A172 (cell line): ENCODE measurements at regions not wholly inside any gene's neighbourhood (a gene's known extent, or its start where the extent isn't known, plus 50 kb on each side); places are given as distances from the start of the nearest gene placed in this dataset.
A peak's percentile ranks its signal among the peaks of the same experiment; 100 is the strongest.
"Not testable (repeated sequence)": the region's sequence is repeated elsewhere in the genome, so short reads cannot be mapped to it uniquely, and the experiment has no call there.

ENCODE experiments used
- DNase-seq: peaks from one replicate; pipeline ENCODE4 v3.0.0-alpha.2; 2015; ENCODE audit warnings: low spot score

GRCh38 chr3:109803274-109803673, 465.9 kb upstream of the DPPA4 start:
- peak; percentile 40 for DNase-seq

DNA sequence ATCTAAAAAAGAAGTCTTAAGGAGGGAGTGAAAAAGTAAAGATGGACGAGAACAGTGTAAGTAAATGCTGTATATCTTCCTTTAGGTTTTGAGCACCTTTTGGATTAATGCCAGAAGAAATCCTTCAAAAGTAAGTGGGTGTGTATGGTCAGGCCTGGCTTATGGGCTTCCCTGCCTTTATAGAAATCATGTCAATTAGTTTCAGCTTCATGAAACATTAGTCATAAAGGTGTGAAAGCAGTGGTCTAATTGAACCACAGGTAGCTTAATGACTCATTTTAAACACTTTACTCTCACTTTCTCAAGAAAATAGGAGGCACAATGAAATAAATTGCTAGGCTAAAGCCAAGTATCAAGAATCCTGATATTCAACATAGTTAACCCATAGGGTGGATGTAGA, 467.4 kb upstream of the DPPA4 start:
- no peak for DNase-seq

DNA sequence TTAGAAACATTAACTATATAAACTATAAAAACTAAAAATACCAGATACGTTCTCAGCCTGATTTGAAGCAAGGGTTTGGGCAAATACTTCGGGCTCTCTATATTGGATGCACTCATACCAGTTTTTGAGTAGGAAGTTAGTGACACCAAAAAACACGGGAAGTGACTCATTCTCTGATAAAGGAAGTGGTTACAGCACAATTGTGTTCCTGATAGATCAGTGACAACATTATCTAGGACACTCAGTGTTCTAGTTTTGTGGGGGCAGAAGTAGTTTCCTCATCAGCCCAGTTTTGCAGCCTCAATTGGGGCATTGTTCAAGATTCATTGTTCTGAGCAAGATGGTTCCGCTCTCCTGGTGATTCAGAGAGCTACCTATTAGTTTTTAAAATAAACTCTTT, 469.6 kb upstream of the DPPA4 start:
- DNase-seq: peak; percentile 90

GRCh38 chr3:109809513-109809912, 472.2 kb upstream of the DPPA4 start:
- DNase-seq: no peak

GRCh38 chr3:109818081-109818480, 480.7 kb upstream of the DPPA4 start:
- DNase-seq: no peak

DNA sequence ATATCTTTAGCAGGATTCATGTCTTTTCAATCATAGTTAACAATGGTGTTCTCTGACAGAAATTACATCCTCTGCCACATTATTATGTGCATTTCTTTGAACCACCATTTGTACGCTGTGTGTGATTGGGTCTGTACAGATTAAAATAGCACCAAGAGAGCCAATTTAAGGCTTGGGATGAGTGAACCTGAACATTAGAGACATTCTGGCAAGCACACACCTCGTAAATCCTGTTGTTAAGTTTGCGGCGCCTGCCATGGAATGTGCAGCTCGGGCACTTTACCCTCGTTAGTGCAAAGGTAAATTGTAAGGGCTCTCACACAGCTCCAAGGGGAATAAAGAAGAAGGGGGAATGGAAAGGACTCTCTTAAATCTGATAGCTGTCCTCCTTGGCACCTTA, 482.4 kb upstream of the DPPA4 start:
- DNase-seq: no peak

- no peak for DNase-seq
Measured at GRCh38 chr3:109825971-109826810, 488.8 kb upstream of the DPPA4 start.

DNA sequence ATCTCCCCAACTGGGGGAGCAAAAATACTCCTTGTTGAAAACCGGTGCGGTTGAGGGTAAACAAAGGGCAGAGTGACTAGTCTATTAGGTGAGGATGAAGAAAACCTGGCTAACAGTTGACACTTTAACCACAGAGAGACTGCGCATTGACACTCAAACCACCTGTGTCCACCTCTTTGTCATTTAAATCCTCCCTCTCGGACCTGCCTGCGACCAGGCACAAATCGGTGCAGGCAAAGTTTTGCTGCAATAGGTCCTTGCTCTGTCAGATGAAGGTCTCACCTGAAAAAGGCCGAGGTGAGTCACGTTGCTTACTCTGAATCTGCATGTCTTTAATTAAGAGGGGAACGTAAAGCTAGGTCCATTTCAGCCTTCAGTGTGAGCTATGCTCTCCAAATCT, 494.1 kb upstream of the DPPA4 start:
- no peak for DNase-seq

DNA sequence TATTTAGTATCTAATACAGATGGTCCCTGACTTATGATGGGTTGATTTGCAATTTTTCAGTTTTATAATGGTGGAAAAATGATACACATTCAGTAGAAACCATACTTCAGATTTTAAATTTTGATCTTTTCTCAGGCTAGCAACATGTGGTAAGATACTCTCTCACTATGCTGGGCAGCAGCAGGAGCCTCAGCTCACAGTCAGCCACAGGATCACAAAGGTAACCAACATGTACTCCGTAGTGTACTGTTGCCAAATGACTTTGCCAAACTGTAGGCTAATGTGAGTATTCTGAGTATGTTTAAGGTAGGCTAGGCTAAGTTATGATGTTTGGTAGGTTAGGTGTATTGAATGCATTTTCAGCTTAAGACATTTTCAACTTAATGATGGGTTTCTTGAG, 498.6 kb upstream of the DPPA4 start:
- no peak for DNase-seq

DNA sequence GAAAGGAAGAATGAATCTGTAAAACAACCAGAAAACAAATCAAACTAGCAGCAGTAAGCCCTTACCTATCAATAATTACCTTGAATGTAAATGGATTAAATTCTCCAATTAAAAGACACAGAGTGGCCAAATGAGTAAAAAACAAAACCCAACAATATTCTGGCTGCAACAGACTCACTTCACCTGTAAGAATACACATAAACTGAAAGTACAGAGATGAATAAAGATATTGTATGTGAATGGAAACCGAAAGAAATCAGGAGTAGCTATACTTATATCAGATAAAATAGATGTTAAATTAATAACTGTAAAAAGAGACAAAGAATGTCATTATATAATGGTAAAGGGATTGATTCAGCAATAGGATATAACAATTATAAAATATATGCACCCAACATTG, 514.5 kb upstream of the DPPA4 start:
- DNase-seq: no peak

GRCh38 chr3:109852283-109852682, 514.9 kb upstream of the DPPA4 start:
- DNase-seq: no peak

DNA sequence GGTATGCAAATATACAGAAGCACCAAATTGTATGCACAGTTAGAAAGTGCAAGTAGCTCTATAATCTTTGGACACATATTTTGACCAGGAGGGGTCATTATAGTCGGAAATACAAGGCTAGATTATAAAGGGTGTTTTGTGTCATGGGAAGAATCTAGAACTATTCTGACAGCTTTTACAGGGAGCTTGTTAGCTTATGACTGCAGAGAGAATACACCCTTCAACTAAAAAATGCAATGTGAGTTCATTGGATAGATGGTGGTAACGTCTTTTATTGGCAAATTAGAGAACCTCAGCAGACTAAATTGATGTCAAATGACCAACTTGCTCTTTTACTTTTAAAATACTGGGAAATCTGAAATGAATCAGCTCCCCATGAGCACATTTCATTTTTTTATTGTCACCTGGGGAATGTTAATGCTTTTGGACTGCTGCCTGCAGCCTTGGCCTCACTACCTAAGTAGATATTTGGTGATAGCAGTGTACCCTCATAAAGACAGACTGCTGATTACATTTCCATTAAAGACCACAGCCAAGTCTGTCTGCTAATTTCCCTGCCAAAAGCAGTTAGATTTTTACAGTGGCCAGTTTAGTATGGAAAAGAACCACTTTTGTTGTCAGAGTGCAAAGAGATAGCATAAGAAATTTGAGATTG, 515.9 kb upstream of the DPPA4 start:
- DNase-seq: peak; percentile 26

GRCh38 chr3:109863701-109864100, 526.4 kb upstream of the DPPA4 start:
- no peak for DNase-seq

DNA sequence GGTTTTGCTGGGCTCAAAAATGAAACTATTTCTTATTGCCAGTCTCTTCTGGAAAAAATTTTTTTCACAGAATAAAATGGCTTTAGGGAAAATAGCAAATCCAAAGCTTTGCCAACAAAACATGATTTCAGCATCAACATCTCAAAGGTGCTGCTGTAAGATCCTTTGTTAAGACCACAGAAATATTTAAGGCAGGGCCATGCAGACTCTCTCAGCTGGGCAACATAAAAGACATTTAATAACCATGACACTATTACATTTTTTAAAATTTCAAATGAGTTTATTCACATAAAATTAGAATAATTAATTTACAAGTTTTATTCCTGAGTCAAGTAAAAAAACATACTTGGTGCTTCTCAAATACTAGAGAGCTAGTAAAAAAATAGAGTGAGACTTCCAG, 527.1 kb upstream of the DPPA4 start:
- no peak for DNase-seq

DNA sequence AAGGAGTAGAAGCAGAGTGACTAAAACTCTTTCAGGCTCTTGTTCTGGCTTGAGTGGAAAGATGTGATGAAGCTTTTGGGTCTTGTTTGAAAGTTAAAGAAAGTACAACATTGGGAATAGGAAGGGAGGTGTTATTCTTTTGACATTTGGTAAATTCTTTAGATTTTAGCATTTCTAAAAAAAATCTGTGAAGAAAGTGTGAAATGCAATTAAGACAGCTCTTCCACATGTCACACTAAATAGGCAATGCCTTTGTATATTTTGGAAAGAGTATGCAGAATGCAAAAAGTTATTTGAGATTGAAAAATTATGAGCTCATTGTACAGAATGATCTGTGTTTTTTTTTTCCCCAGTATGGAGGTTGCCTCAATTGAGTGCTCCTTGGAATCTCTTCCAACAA, 532.2 kb upstream of the DPPA4 start:
- no peak for DNase-seq

DNA sequence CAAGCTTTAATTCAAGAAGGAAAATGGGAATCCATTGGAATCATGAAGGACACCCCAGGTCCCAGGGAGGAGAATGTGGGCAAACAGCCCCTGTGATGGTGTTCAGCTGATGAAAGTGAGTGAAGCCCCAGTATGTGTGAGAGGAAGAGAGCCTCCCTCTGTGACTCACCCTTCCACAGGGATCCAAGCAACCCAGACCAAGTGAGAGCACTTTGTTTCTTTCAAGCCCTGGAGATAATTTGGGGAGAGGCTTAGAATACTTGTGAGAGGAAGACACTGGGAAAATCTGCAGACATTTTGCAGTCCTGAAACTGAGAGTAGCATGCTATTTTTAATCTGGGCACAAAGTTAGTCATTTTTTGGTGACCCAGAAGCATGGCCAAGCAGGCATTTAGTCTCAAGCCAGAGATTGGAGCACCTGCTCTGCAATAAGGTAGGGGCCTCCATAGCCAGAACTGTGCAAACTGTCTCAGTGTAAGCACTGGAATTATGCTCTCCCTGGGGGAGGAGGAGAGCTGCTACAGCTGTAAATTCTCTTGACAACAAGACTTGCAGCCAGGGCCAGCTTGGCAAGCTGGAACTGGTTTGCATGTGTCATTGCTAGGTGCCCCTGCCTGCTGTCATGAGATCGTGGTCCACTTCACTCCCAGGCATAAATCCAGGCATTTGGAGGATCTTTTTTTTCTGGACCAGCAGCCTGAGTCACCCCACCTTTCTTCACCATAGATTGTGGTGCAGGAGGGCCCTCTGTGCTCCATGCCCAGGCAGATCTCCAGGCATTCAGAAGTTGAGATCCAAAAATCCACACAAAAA, 537.8 kb upstream of the DPPA4 start:
- peak; percentile 21 for DNase-seq

GRCh38 chr3:109877616-109878015, 540.3 kb upstream of the DPPA4 start:
- DNase-seq: not testable (repeated sequence)

DNA sequence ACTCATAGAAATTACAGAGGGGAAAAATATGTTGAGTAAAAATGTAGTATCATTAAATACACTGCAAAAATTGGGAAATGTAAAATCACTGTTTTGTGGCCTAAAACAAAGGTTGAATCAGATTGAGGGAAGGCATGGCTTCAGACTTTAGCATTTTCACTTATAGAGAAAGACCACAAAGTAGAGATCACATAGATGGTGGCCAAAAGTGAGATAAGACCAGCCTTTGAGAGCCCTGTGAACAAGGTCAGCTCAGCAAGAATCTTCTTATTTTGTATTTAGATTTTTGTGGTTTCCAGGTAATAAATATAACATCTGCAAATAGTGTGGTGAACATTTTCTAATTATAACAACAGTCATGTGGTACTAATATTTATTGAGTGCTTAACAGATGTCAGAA, 544.8 kb upstream of the DPPA4 start:
- no peak for DNase-seq

DNA sequence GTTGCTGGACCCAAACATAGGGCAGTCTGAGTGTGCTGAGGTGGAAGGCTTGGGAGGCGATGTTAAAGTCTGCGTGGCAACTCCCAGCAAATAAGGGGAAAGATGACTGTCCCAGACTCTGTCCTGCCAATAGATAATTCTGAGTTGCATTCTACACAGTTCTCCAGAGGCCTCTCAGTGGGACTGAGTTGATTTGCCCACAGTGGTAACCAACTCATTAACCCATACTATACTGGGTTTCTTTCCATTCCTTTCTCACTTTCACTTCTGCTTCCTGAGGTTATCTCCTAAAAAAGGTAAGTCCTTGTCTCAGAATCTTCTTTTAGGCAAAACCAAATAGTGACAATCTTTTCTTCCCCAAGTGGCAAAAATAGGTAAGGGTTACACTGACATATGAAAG, 549.9 kb upstream of the DPPA4 start:
- no peak for DNase-seq

- no peak for DNase-seq
Measured at GRCh38 chr3:109888026-109888425, 550.7 kb upstream of the DPPA4 start.

DNA sequence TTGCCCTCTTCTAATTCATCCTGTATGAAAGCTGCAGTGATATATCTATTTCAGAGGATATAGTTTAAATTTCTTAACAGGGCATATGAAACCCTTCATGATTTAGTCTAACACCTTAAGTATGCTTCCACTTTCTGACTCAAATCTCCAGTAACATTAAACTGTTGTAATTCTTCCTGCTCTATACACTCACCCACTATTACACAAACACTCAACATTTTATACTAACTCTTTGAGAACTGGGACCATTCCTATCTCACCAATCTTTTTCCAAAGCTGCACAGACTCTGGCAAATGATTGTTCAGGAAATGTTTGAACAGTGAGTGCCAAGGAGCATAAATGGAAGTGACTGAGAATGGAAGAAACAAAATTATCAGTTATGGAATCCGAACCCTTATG, 560.4 kb upstream of the DPPA4 start:
- no peak for DNase-seq

DNA sequence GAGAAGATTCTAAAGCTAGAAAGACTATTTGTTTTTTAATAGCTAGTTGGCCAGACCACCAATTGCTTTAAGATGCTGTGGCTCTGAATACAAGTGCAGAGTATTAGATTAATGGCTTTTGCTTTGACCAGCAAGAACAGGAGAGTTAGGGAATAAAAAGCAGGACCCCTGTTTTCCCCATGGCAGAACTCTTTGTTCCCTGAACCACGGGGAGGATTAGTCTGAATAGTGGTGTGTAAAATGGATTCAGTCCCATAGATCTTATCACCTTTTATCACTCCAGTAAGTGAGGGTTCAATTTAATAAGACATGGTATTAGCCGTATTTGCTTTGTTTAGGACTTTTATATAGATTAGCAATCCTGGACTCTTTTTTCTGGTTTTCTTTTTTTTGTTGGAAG, 562.6 kb upstream of the DPPA4 start:
- no peak for DNase-seq

DNA sequence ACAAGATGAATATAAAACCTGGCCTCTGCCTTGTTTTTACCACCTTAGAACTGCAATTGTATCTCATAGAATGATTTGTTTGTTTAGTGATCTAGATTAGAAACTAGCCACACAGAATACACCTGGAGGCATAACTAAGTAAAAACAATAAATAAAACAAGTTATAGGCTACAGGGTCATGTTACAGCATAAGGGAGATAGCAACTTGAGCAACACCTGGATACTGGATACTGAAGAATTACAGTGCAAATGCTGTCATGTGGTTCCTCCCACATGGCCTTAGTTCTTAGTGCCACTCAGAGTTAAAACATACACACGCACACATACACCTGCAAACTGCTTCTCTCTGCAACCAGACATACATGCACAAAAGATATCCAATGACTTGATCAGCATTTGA, 563.4 kb upstream of the DPPA4 start:
- no peak for DNase-seq
